SK-N-SH (cell line): ENCODE measurements at regions not wholly inside any gene's neighbourhood (a gene's known extent, or its start where the extent isn't known, plus 50 kb on each side); places are given as distances from the start of the nearest gene placed in this dataset.

Experiments used
- CTCF ChIA-PET: fragments of 300-600, 350-600 bp; formaldehyde crosslinking; extraction: SDS; loops from one replicate; lab custom pipeline; 2021; lab: Yijun Ruan, JAX
- POLR2A ChIA-PET: fragments of 350-600 bp; sonication (Branson Sonifier 250); formaldehyde crosslinking; extraction: SDS; loops from one replicate; lab custom pipeline; 2020; ENCODE audit warnings: antibody characterized with exemption, inconsistent platforms; lab: Yijun Ruan, JAX
- DNase-seq: peaks from one replicate; pipeline ENCODE4 v3.0.0; 2012
- H2AFZ ChIP-seq: fragments of 200-600 bp; sonication (generic); 2 replicates; pipeline ENCODE4 v1.8.1; 2016; ENCODE audit warnings: antibody characterized with exemption, mild to moderate bottlenecking, low read depth
- H3F3A ChIP-seq: fragments of 200-600 bp; sonication (generic); replicated peaks from 2 replicates; pipeline ENCODE3; 2016; ENCODE audit warnings: antibody characterized with exemption, mild to moderate bottlenecking; ENCODE audit not compliant: insufficient read depth
- H3K27ac ChIP-seq, 2 experiments: fragments of 200-500 bp in 1 of 2; fragments of 200-600 bp in 1 of 2; sonication (Bioruptor generic) in 1 of 2; sonication (generic), shearing (Covaris generic) in 1 of 2; 2 replicates each; pipeline versions ENCODE4 v1.5.1 to v1.6.1; 2014 to 2016; ENCODE audit warnings: low read depth in 2 of 2, inconsistent platforms in 1 of 2, low read length in 1 of 2, mild to moderate bottlenecking in 1 of 2, mixed read lengths in 1 of 2
- H3K27me3 ChIP-seq: fragments of 200-600 bp; sonication (generic), shearing (Covaris generic); 2 replicates; pipeline ENCODE4 v1.6.1; 2016; ENCODE audit warnings: mixed run types; ENCODE audit not compliant: insufficient read depth
- H3K36me3 ChIP-seq, 2 experiments: fragments of 200-500 bp in 1 of 2; fragments of 200-600 bp in 1 of 2; sonication (Bioruptor generic) in 1 of 2; sonication (generic) in 1 of 2; replicated peaks in 1 of 2; 2 replicates each; pipeline versions ENCODE3 to v1.5.1; 2014 to 2016; ENCODE audit warnings: low read length in 1 of 2, mild to moderate bottlenecking in 1 of 2; ENCODE audit not compliant: insufficient read depth in 2 of 2, control insufficient read depth in 1 of 2
- H3K4me1 ChIP-seq, 2 experiments: fragments of 200-500 bp in 1 of 2; fragments of 200-600 bp in 1 of 2; sonication (Bioruptor generic) in 1 of 2; sonication (generic), shearing (Covaris generic) in 1 of 2; 2 replicates each; pipeline versions ENCODE4 v1.5.1 to v1.6.1; 2014 to 2016; ENCODE audit warnings: low read depth in 1 of 2, low read length in 1 of 2, mixed run types in 1 of 2; ENCODE audit not compliant: insufficient read depth in 2 of 2, control insufficient read depth in 1 of 2
- H3K4me2 ChIP-seq: fragments of 200-600 bp; sonication (generic), shearing (Covaris generic); 2 replicates; pipeline ENCODE4 v1.6.1; 2017; ENCODE audit warnings: mixed run types
- H3K4me3 ChIP-seq, 2 experiments: fragments of 200-500 bp in 1 of 2; fragments of 200-600 bp in 1 of 2; sonication (Bioruptor generic) in 1 of 2; sonication (generic), shearing (Covaris generic) in 1 of 2; 2 replicates each; pipeline versions ENCODE4 v1.5.1 to v1.8.1; 2014 to 2016; ENCODE audit warnings: low read depth in 2 of 2, inconsistent platforms in 1 of 2, low read length in 1 of 2, mild to moderate bottlenecking in 1 of 2, mixed read lengths in 1 of 2, moderate library complexity in 1 of 2
- H3K79me2 ChIP-seq: fragments of 200-600 bp; sonication (generic); 2 replicates; pipeline ENCODE4 v1.8.1; 2017; ENCODE audit warnings: mild to moderate bottlenecking; ENCODE audit not compliant: insufficient read depth
- H3K9ac ChIP-seq: fragments of 200-600 bp; sonication (generic); 2 replicates; pipeline ENCODE4 v1.6.1; 2017; ENCODE audit warnings: mixed run types
- H3K9me2 ChIP-seq: fragments of 200-600 bp; sonication (generic); 2 replicates; pipeline ENCODE4 v1.6.1; 2017; ENCODE audit warnings: mixed run types
- H3K9me3 ChIP-seq: fragments of 200-600 bp; sonication (generic); 2 replicates; pipeline ENCODE4 v1.6.1; 2017; ENCODE audit warnings: mixed run types, mild to moderate bottlenecking, moderate library complexity
- H4K20me1 ChIP-seq: fragments of 200-600 bp; sonication (generic); 2 replicates; pipeline ENCODE4 v1.6.1; 2017; ENCODE audit warnings: mild to moderate bottlenecking, mixed run types; ENCODE audit not compliant: insufficient read depth
- JUND ChIP-seq: IDR thresholded peaks from 2 replicates; pipeline ENCODE4 v1.4.0; 2012
- MXI1 ChIP-seq: IDR thresholded peaks from 2 replicates; pipeline ENCODE4 v1.6.1; 2012; ENCODE audit warnings: mild to moderate bottlenecking, low read depth, low read length, improper control_type of control experiment
- RFX5 ChIP-seq: IDR thresholded peaks from 2 replicates; pipeline ENCODE4 v1.6.1; 2012; ENCODE audit warnings: mild to moderate bottlenecking, improper control_type of control experiment, low read length
- TCF12 ChIP-seq: IDR thresholded peaks from 2 replicates; pipeline ENCODE4 v1.4.0; 2012
- WGBS: methylation state at CpG from one replicate; pipeline ENCODE4 v1.1.6; 2017; ENCODE audit warnings: low lambda C conversion rate; 5-methylcytosine and 5-hydroxymethylcytosine counted together
- TF ChIP-seq, protein P1 (sequence below): IDR thresholded peaks from 2 replicates; pipeline ENCODE4 v1.6.1; 2012; ENCODE audit warnings: mild to moderate bottlenecking, low read depth, low read length, moderate library complexity

DNA sequence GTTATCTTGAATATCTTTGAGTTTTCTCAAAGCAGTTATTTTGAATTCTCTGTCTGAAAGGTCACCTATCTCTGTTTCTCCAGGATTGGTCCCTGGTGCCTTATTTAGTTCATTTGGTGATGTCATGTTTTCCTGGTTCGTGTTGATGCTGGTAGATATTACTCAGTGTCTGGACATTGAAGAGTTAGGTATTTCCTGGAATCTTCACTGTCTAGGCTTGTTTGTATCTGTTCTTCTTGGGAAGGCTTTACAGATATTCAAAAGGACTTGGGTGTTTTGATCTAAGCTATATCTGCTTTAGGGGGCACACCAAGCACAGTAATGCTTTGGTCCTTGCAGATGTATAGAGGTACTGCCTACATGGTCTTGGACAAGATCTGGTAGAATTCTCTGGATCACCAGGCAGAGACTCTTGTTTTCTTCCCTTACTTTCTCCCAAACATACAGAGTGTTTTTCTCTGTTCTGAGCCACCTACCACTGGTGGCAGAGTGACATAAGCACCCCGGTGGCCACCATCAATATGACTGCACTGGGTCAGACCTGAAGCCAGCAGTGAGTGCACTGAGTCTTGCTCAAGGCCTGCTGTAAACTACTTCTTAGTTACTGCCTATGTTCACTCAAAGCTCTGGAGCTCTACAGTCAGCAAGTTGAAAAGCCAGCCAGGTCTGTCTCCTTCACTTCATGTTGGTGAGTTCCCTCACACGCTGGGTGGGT lies 193.5 kb upstream of the AMOT start:
- Histone ChIP-seq H2AFZ (no peak overlapping the region), H3K4me2 (no peak overlapping the region), H3F3A (no peaks in the 10 kb centered on the region)
- TF ChIP-seq RFX5 (no peak), JUND (no peak), TCF12 (no peak), MXI1 (no peak)
- TF ChIP-seq, protein P1, sequence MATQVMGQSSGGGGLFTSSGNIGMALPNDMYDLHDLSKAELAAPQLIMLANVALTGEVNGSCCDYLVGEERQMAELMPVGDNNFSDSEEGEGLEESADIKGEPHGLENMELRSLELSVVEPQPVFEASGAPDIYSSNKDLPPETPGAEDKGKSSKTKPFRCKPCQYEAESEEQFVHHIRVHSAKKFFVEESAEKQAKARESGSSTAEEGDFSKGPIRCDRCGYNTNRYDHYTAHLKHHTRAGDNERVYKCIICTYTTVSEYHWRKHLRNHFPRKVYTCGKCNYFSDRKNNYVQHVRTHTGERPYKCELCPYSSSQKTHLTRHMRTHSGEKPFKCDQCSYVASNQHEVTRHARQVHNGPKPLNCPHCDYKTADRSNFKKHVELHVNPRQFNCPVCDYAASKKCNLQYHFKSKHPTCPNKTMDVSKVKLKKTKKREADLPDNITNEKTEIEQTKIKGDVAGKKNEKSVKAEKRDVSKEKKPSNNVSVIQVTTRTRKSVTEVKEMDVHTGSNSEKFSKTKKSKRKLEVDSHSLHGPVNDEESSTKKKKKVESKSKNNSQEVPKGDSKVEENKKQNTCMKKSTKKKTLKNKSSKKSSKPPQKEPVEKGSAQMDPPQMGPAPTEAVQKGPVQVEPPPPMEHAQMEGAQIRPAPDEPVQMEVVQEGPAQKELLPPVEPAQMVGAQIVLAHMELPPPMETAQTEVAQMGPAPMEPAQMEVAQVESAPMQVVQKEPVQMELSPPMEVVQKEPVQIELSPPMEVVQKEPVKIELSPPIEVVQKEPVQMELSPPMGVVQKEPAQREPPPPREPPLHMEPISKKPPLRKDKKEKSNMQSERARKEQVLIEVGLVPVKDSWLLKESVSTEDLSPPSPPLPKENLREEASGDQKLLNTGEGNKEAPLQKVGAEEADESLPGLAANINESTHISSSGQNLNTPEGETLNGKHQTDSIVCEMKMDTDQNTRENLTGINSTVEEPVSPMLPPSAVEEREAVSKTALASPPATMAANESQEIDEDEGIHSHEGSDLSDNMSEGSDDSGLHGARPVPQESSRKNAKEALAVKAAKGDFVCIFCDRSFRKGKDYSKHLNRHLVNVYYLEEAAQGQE = no peak
- TF ChIP-seq, all 33 proteins: peak for 0
- 6% methylated on average over 3 of the region's 3 CpGs for WGBS
- no peaks in the 10 kb centered on the region for H4K20me1 ChIP-seq
- no peak overlapping the region for H3K4me3 ChIP-seq
- no peaks in the 10 kb centered on the region for H3K4me1 ChIP-seq
- no peaks in the 10 kb centered on the region for H3K9me2 ChIP-seq
- CTCF ChIA-PET = no interaction called here
- peaks cover under 1% of the 10 kb centered on the region; the same call in 1 of the 2 replicates for H3K9me3 ChIP-seq
- H3K9ac ChIP-seq = no peak overlapping the region
- POLR2A ChIA-PET = no interaction called here
- no peaks in the 10 kb centered on the region for H3K36me3 ChIP-seq
- no peak overlapping the region for H3K27ac ChIP-seq
- H3K79me2 ChIP-seq = no peaks in the 10 kb centered on the region
- H3K27me3 ChIP-seq = no peaks in the 10 kb centered on the region
- DNase-seq = no peak

DNA sequence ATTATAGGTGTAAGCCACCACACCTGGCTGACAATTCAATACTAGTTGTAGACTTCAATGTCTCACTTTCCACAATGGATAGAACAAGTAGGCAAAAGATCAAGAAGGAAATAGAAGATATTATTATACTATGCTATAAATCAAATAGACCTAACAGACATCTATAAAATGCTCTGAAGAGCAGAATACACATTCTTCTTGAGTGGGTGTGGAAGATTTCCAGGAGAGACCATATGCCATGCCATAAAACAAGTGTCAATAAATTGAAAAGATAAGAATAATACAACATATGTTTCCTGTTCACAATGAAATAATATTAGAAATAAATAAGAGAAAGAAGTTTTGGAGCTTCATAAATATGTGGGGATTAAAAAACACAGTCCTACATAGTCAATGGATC lies 179.3 kb upstream of the AMOT start:
- H3K79me2 ChIP-seq = no peaks in the 10 kb centered on the region
- POLR2A ChIA-PET = no interaction called here
- TF ChIP-seq, protein P1 = no peak
- TF ChIP-seq, all 33 proteins: peak for 0
- Histone ChIP-seq H3K9me2 (no peaks in the 10 kb centered on the region), H3K9me3 (no peaks in the 10 kb centered on the region), H3K4me1 (no peaks in the 10 kb centered on the region), H3K36me3 (no peaks in the 10 kb centered on the region), H2AFZ (no peak overlapping the region), H3K4me2 (no peak overlapping the region), H3F3A (no peaks in the 10 kb centered on the region), H4K20me1 (no peaks in the 10 kb centered on the region), H3K27ac (no peak overlapping the region), H3K4me3 (no peak overlapping the region), H3K27me3 (no peaks in the 10 kb centered on the region), H3K9ac (no peak overlapping the region)
- DNase-seq = no peak
- CTCF ChIA-PET = interaction anchor here (0.9 kb wide), 1 partner anchor 70 kb away, joined by 3 read pairs; no protein-coding TSS in a partner anchor
